ENCODE measurements at regions not wholly inside any gene's neighbourhood (a gene's known extent, or its start where the extent isn't known, plus 50 kb on each side); places are given as distances from the start of the nearest gene placed in this dataset.

DNA sequence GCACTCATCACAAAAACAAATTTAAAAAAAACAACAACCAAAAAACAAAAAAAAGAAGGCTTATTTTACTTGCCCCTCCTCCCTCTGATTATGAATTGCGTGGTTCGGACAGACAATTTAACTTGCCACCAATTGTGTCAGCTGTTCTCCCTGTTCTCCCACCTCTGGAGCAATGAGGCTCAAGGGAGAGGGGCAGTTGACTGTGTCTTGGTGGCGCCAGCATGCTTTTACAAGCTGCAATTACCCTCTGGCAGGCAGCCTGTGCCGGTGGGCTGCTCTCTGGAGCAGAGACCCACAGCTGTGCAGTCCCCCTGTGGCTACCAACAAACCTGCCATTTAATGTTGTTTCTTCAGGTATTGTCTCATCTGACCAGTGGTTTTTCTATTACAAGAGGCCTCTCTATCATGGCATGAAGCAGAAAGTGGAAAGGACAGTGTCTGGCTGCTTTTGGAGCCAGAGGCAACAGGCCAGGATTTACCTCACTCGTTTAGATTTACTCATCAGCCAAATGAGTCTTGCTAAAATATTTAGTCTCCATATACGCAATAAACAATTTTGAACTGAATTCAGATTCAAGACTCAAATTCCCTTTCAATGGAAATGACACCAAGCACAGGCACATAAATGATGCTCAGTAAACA, 192.0 kb upstream of the TPRG1 start:
- TF ChIP-seq, protein P1, sequence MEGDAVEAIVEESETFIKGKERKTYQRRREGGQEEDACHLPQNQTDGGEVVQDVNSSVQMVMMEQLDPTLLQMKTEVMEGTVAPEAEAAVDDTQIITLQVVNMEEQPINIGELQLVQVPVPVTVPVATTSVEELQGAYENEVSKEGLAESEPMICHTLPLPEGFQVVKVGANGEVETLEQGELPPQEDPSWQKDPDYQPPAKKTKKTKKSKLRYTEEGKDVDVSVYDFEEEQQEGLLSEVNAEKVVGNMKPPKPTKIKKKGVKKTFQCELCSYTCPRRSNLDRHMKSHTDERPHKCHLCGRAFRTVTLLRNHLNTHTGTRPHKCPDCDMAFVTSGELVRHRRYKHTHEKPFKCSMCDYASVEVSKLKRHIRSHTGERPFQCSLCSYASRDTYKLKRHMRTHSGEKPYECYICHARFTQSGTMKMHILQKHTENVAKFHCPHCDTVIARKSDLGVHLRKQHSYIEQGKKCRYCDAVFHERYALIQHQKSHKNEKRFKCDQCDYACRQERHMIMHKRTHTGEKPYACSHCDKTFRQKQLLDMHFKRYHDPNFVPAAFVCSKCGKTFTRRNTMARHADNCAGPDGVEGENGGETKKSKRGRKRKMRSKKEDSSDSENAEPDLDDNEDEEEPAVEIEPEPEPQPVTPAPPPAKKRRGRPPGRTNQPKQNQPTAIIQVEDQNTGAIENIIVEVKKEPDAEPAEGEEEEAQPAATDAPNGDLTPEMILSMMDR (IDR thresholded peaks at IDR 0.05), result no peak
- TF ChIP-seq EP300 (IDR thresholded peaks at IDR 0.05; ENCODE audit: low read depth), result no peak
